GM12892 (cell line): ENCODE measurements at regions not wholly inside any gene's neighbourhood (a gene's known extent, or its start where the extent isn't known, plus 50 kb on each side); places are given as distances from the start of the nearest gene placed in this dataset.

Experiments
- POLR2A ChIP-seq: IDR thresholded peaks from 2 replicates; pipeline ENCODE4 v1.6.1; 2011; ENCODE audit warnings: low read depth, low read length, control low read depth
- POLR2AphosphoS5 ChIP-seq: IDR thresholded peaks from 2 replicates; pipeline ENCODE4 v1.6.1; 2011; ENCODE audit warnings: low read depth, low read length, control low read depth

GRCh38 chr21:28725396-28725795 is 267.3 kb downstream of the LTN1 start:
- no peak for TF ChIP-seq POLR2A
- no peak for TF ChIP-seq POLR2AphosphoS5
